ENCODE measurements at regions not wholly inside any gene's neighbourhood (a gene's known extent, or its start where the extent isn't known, plus 50 kb on each side); places are given as distances from the start of the nearest gene placed in this dataset.

GRCh38 chr5:89904442-89904841 is 505.1 kb downstream of the CETN3 start:
- no peak for DNase-seq

GRCh38 chr5:89901983-89902382 is 507.6 kb downstream of the CETN3 start:
- DNase-seq = no peak

- no peak for DNase-seq
These were observed 508.2 kb downstream of the CETN3 start for GRCh38 chr5:89901346-89901745.

- no peak for DNase-seq
These were observed 509.2 kb downstream of the CETN3 start for GRCh38 chr5:89900346-89900745.

GRCh38 chr5:89899559-89899958 is 510.0 kb downstream of the CETN3 start:
- DNase-seq = no peak

- DNase-seq = no peak
These were observed 516.0 kb downstream of the CETN3 start for GRCh38 chr5:89893546-89893945.

- DNase-seq = no peak
These were observed 523.9 kb downstream of the CETN3 start for GRCh38 chr5:89885670-89886069.

- no peak for DNase-seq
These were observed 525.6 kb downstream of the CETN3 start for GRCh38 chr5:89883967-89884366.

GRCh38 chr5:89878140-89879132 is 531.1 kb downstream of the CETN3 start:
- no peak for DNase-seq

- no peak for DNase-seq
These were observed 537.6 kb downstream of the CETN3 start for GRCh38 chr5:89871906-89872305.

GRCh38 chr5:89869346-89869745 is 540.2 kb downstream of the CETN3 start:
- no peak for DNase-seq

GRCh38 chr5:89866410-89866809 is 543.1 kb downstream of the CETN3 start:
- DNase-seq = no peak

GRCh38 chr5:89864941-89865340 is 544.6 kb downstream of the CETN3 start:
- no peak for DNase-seq

- no peak for DNase-seq
These were observed 551.8 kb downstream of the CETN3 start for GRCh38 chr5:89857790-89858189.

GRCh38 chr5:89855417-89855816 is 554.1 kb downstream of the CETN3 start:
- no peak for DNase-seq

- DNase-seq = no peak
These were observed 557.6 kb downstream of the CETN3 start for GRCh38 chr5:89851911-89852310.

GRCh38 chr5:89850513-89850865 is 559.1 kb downstream of the CETN3 start:
- DNase-seq = no peak

- DNase-seq = no peak
These were observed 559.6 kb downstream of the CETN3 start for GRCh38 chr5:89849830-89850512.

GRCh38 chr5:89847743-89848142 is 561.8 kb downstream of the CETN3 start:
- no peak for DNase-seq

GRCh38 chr5:89844548-89844947 is 565.0 kb downstream of the CETN3 start:
- no peak for DNase-seq

GRCh38 chr5:89842531-89842930 is 567.0 kb downstream of the CETN3 start:
- no peak for DNase-seq

- no peak for DNase-seq
These were observed 568.6 kb downstream of the CETN3 start for GRCh38 chr5:89840906-89841305.

GRCh38 chr5:89830691-89831090 is 578.9 kb downstream of the CETN3 start:
- no peak for DNase-seq

GRCh38 chr5:89827960-89828359 is 581.6 kb downstream of the CETN3 start:
- no peak for DNase-seq

Measured in DMS79 (cell line).